ENCODE measurements at regions not wholly inside any gene's neighbourhood (a gene's known extent, or its start where the extent isn't known, plus 50 kb on each side); places are given as distances from the start of the nearest gene placed in this dataset.

GRCh38 chr19:31730270-31730669 lies 381.0 kb upstream of the TSHZ3 start:
- no peak for DNase-seq (ENCODE audit: low read depth)
- no peak for TF ChIP-seq CTCF (IDR thresholded peaks at IDR 0.05; ENCODE audit: insufficient read depth, low read depth, low read length, missing control alignments)
- H3K4me3 ChIP-seq (ENCODE audit: low read length) = no peak overlapping the region

- H3K4me3 ChIP-seq (ENCODE audit: low read length) = no peak overlapping the region
- no peak for DNase-seq (ENCODE audit: low read depth)
- TF ChIP-seq CTCF (IDR thresholded peaks at IDR 0.05; ENCODE audit: insufficient read depth, low read depth, low read length, missing control alignments) = no peak
Observed at GRCh38 chr19:31733591-31733990, 384.4 kb upstream of the TSHZ3 start.

- no peak for DNase-seq (ENCODE audit: low read depth)
- no peak overlapping the region for H3K4me3 ChIP-seq (ENCODE audit: low read length)
- TF ChIP-seq CTCF (IDR thresholded peaks at IDR 0.05; ENCODE audit: insufficient read depth, low read depth, low read length, missing control alignments) = no peak
Observed at GRCh38 chr19:31742249-31742648, 393.0 kb upstream of the TSHZ3 start.

GRCh38 chr19:31745731-31746130 lies 396.5 kb upstream of the TSHZ3 start:
- TF ChIP-seq CTCF (IDR thresholded peaks at IDR 0.05; ENCODE audit: insufficient read depth, low read depth, low read length, missing control alignments) = no peak
- no peak overlapping the region for H3K4me3 ChIP-seq (ENCODE audit: low read length)
- no peak for DNase-seq (ENCODE audit: low read depth)

GRCh38 chr19:31749231-31749630 lies 400.0 kb upstream of the TSHZ3 start:
- no peak for DNase-seq (ENCODE audit: low read depth)
- no peak for TF ChIP-seq CTCF (IDR thresholded peaks at IDR 0.05; ENCODE audit: insufficient read depth, low read depth, low read length, missing control alignments)
- no peak overlapping the region for H3K4me3 ChIP-seq (ENCODE audit: low read length)

GRCh38 chr19:31759359-31759758 lies 410.1 kb upstream of the TSHZ3 start:
- DNase-seq (ENCODE audit: low read depth) = no peak
- TF ChIP-seq CTCF (IDR thresholded peaks at IDR 0.05; ENCODE audit: insufficient read depth, low read depth, low read length, missing control alignments) = no peak
- H3K4me3 ChIP-seq (ENCODE audit: low read length) = no peak overlapping the region

- DNase-seq (ENCODE audit: low read depth) = no peak
- H3K4me3 ChIP-seq (ENCODE audit: low read length) = no peak overlapping the region
Observed at GRCh38 chr19:31761281-31761913, 412.2 kb upstream of the TSHZ3 start.

More at GRCh38 chr19:31761281-31761913, 412.2 kb upstream of the TSHZ3 start:
- TF ChIP-seq CTCF (IDR thresholded peaks at IDR 0.05; ENCODE audit: insufficient read depth, low read depth, low read length, missing control alignments) = no peak

All from epithelial cell of esophagus (primary cell).